ENCODE measurements at regions not wholly inside any gene's neighbourhood (a gene's known extent, or its start where the extent isn't known, plus 50 kb on each side); places are given as distances from the start of the nearest gene placed in this dataset.

DNA sequence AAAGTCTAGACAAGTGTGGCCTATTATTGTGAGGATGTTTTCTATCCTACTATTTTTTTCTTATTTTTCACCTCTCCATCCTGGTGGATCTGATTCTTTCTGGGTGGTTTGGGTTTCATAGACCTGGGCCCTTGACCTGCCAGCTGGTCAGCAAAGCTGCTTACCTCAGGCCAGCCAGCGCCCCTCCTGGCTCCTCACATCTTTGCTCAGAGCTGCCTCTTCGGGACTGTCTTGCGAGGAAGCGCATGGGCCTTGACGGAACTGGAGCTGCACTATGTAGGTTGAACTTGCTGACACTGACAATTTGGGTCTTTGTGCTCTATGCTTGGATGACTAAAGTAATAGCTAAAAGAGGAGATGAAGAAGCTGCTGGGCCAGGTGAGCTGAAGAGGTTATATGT lies 138.5 kb upstream of the SYT6 start:
- TF ChIP-seq, protein P1, sequence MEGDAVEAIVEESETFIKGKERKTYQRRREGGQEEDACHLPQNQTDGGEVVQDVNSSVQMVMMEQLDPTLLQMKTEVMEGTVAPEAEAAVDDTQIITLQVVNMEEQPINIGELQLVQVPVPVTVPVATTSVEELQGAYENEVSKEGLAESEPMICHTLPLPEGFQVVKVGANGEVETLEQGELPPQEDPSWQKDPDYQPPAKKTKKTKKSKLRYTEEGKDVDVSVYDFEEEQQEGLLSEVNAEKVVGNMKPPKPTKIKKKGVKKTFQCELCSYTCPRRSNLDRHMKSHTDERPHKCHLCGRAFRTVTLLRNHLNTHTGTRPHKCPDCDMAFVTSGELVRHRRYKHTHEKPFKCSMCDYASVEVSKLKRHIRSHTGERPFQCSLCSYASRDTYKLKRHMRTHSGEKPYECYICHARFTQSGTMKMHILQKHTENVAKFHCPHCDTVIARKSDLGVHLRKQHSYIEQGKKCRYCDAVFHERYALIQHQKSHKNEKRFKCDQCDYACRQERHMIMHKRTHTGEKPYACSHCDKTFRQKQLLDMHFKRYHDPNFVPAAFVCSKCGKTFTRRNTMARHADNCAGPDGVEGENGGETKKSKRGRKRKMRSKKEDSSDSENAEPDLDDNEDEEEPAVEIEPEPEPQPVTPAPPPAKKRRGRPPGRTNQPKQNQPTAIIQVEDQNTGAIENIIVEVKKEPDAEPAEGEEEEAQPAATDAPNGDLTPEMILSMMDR (conservative IDR thresholded peaks at IDR 0.05; ENCODE audit: low read depth, low read length): no peak
- TF ChIP-seq EZH2 (IDR thresholded peaks at IDR 0.05; ENCODE audit: borderline replicate concordance, low read depth, low read length, poor library complexity, severe bottlenecking): no peak
